ENCODE measurements at regions not wholly inside any gene's neighbourhood (a gene's known extent, or its start where the extent isn't known, plus 50 kb on each side); places are given as distances from the start of the nearest gene placed in this dataset.

- no peaks in the 10 kb centered on the region for H3K9me3 ChIP-seq
- H3K4me1 ChIP-seq, result peaks cover 0 to 10% (median 4%) of the 10 kb centered on the region in 4 donors
- no peak overlapping the region for H3K27ac ChIP-seq
- H3K36me3 ChIP-seq, result no peaks in the 10 kb centered on the region
- H3K4me3 ChIP-seq, result no peak overlapping the region
- H3K27me3 ChIP-seq, result no peaks in the 10 kb centered on the region
- TF ChIP-seq POLR2A (IDR thresholded peaks at IDR 0.05) (no peak), CTCF (IDR thresholded peaks at IDR 0.05) (no peak), EP300 (IDR thresholded peaks at IDR 0.05) (no peak)
- DNase-seq (ENCODE audit: low spot score in 2 of 2), result no peak
- WGBS, 2 donors, result 43 to 58% methylated on average over 6 of the region's 6 CpGs
These were observed 197.7 kb downstream of the C9orf50 start for GRCh38 chr9:129423216-129423615.

GRCh38 chr9:129422843-129423192 lies 198.1 kb downstream of the C9orf50 start:
- H3K4me3 ChIP-seq, result no peak overlapping the region
- WGBS, 2 donors, result 22 to 34% methylated on average over 9 to 12 of the region's 12 CpGs
- H3K36me3 ChIP-seq, result no peaks in the 10 kb centered on the region
- H3K27me3 ChIP-seq, result no peaks in the 10 kb centered on the region
- no peak overlapping the region for H3K27ac ChIP-seq
- H3K4me1 ChIP-seq, result peaks cover 0 to 10% (median 4%) of the 10 kb centered on the region in 4 donors
- no peaks in the 10 kb centered on the region for H3K9me3 ChIP-seq
- no peak for DNase-seq (ENCODE audit: low spot score in 2 of 2)
- no peak for TF ChIP-seq CTCF (IDR thresholded peaks at IDR 0.05)
- TF ChIP-seq EP300 (IDR thresholded peaks at IDR 0.05), result no peak
- no peak for TF ChIP-seq POLR2A (IDR thresholded peaks at IDR 0.05)

- Histone ChIP-seq H3K4me1 (peaks cover 0 to 10% (median 4%) of the 10 kb centered on the region in 4 donors), H3K4me3 (no peak overlapping the region), H3K27ac (no peak overlapping the region), H3K9me3 (no peaks in the 10 kb centered on the region), H3K36me3 (no peaks in the 10 kb centered on the region), H3K27me3 (no peaks in the 10 kb centered on the region)
- DNase-seq (ENCODE audit: low spot score in 2 of 2), result no peak
- WGBS, 2 donors, result 80 to 83% methylated on average over 8 to 10 of the region's 11 CpGs
- TF ChIP-seq CTCF (IDR thresholded peaks at IDR 0.05) (no peak), POLR2A (IDR thresholded peaks at IDR 0.05) (no peak), EP300 (IDR thresholded peaks at IDR 0.05) (no peak)
These were observed 198.7 kb downstream of the C9orf50 start for GRCh38 chr9:129422032-129422842.

GRCh38 chr9:129421371-129421770 lies 199.5 kb downstream of the C9orf50 start:
- 68 to 73% methylated on average over 29 of the region's 29 CpGs for WGBS, 2 donors
- H3K36me3 ChIP-seq, result no peaks in the 10 kb centered on the region
- no peak for TF ChIP-seq POLR2A (IDR thresholded peaks at IDR 0.05)
- no peak for TF ChIP-seq CTCF (IDR thresholded peaks at IDR 0.05)
- no peak for TF ChIP-seq EP300 (IDR thresholded peaks at IDR 0.05)

GRCh38 chr9:129420721-129421120 lies 200.2 kb downstream of the C9orf50 start:
- Histone ChIP-seq H3K9me3 (no peaks in the 10 kb centered on the region), H3K4me1 (peaks cover 0 to 10% (median 4%) of the 10 kb centered on the region in 4 donors), H3K4me3 (no peak overlapping the region), H3K27ac (no peak overlapping the region), H3K27me3 (no peaks in the 10 kb centered on the region), H3K36me3 (no peaks in the 10 kb centered on the region)
- no peak for DNase-seq (ENCODE audit: low spot score in 2 of 2)
- WGBS, 2 donors, result 88% methylated on average over 8 to 10 of the region's 10 CpGs
- no peak for TF ChIP-seq EP300 (IDR thresholded peaks at IDR 0.05)
- no peak for TF ChIP-seq POLR2A (IDR thresholded peaks at IDR 0.05)
- TF ChIP-seq CTCF (IDR thresholded peaks at IDR 0.05), result no peak

More at GRCh38 chr9:129421371-129421770, 199.5 kb downstream of the C9orf50 start:
- Histone ChIP-seq H3K27me3 (no peaks in the 10 kb centered on the region), H3K4me1 (peaks cover 0 to 10% (median 4%) of the 10 kb centered on the region in 4 donors), H3K27ac (no peak overlapping the region), H3K4me3 (no peak overlapping the region), H3K9me3 (no peaks in the 10 kb centered on the region)
- DNase-seq (ENCODE audit: low spot score in 2 of 2), result no peak
